ENCODE measurements at regions not wholly inside any gene's neighbourhood (a gene's known extent, or its start where the extent isn't known, plus 50 kb on each side); places are given as distances from the start of the nearest gene placed in this dataset.

- intact Hi-C loops (cut with DNase I), result loop anchor here (2.0 to 5.0 kb wide), 3 partner anchors 225 to 745 kb away; partner anchors contain the start of gene PDZRN3
- no peak for TF ChIP-seq POLR2AphosphoS5 (IDR thresholded peaks at IDR 0.05)
- no peaks in the 10 kb centered on the region for H3K27me3 ChIP-seq (replicated peaks; ENCODE audit: insufficient read depth)
- no peak for DNase-seq (ENCODE audit: low spot score)
- 95% methylated on average over 3 of the region's 3 CpGs for WGBS
- H3K27ac ChIP-seq, result no peak overlapping the region
- H3K4me3 ChIP-seq, result no peak overlapping the region
- H3K9me3 ChIP-seq, result no peaks in the 10 kb centered on the region
- no peaks in the 10 kb centered on the region for H3K36me3 ChIP-seq
- no peaks in the 10 kb centered on the region for H3K4me1 ChIP-seq (replicated peaks)
Measured at GRCh38 chr3:73846951-73847350, 222.2 kb upstream of the PDZRN3 start.

DNA sequence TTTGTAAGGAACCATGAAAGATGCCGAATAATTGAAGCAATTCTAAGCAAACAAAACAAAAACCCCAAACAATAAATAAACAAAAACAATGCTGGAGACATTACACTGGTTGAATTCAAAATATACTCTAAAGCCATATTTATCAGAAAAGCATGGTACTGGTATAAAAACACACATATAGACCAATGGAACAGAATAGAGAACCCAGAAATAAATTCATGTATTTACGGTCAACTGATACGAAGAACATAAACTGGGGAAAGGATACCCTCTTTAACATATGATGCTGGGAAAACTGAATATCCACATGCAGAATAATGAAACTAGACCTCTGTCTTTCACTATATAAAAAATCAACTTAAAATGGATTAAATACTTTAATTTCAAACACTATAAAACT is 214.3 kb upstream of the PDZRN3 start:
- no peaks in the 10 kb centered on the region for H3K9me3 ChIP-seq
- no peak for DNase-seq (ENCODE audit: low spot score)
- intact Hi-C loops (cut with DNase I), result no loop called here
- H3K36me3 ChIP-seq, result no peaks in the 10 kb centered on the region
- H3K4me3 ChIP-seq, result no peak overlapping the region
- TF ChIP-seq POLR2AphosphoS5 (IDR thresholded peaks at IDR 0.05) (no peak), CTCF (IDR thresholded peaks at IDR 0.05) (no peak), POLR2A (IDR thresholded peaks at IDR 0.05) (no peak)
- 97% methylated on average over 3 of the region's 3 CpGs for WGBS
- H3K4me1 ChIP-seq (replicated peaks), result no peaks in the 10 kb centered on the region
- H3K27ac ChIP-seq, result no peak overlapping the region
- H3K27me3 ChIP-seq (replicated peaks; ENCODE audit: insufficient read depth), result no peaks in the 10 kb centered on the region

- TF ChIP-seq POLR2AphosphoS5 (IDR thresholded peaks at IDR 0.05) (no peak), CTCF (IDR thresholded peaks at IDR 0.05) (no peak), POLR2A (IDR thresholded peaks at IDR 0.05) (no peak)
- Histone ChIP-seq H3K36me3 (no peaks in the 10 kb centered on the region), H3K4me1 (replicated peaks) (no peaks in the 10 kb centered on the region)
Measured at GRCh38 chr3:73835945-73836344, 211.2 kb upstream of the PDZRN3 start.

DNA sequence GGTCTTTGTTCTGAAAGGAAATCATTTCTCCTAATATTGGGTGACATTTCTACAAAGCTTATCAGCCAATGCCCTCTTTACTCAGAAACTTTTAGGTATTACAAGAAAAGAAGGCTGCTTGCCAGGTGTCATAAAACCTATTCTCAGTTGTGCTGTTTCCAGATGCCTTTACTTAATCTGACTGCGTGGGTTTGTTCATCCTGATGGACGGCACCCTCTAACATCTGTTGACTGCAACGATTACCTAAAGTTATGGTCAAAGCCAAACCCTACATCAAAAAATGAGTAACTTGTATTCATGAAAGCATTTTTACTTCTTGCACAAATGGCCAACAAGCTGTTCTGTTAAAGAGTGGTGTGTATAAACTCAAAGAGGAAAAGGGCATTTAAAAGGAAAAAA is 207.7 kb upstream of the PDZRN3 start:
- peaks cover 3% of the 10 kb centered on the region for H3K4me1 ChIP-seq (replicated peaks)
- no peaks in the 10 kb centered on the region for H3K27me3 ChIP-seq (replicated peaks; ENCODE audit: insufficient read depth)
- H3K27ac ChIP-seq, result no peak overlapping the region
- WGBS, result 24% methylated on average over 3 of the region's 3 CpGs
- no peak for DNase-seq (ENCODE audit: low spot score)
- H3K9me3 ChIP-seq, result no peaks in the 10 kb centered on the region
- no peak overlapping the region for H3K4me3 ChIP-seq
- intact Hi-C loops (cut with DNase I), result no loop called here
- TF ChIP-seq CTCF (IDR thresholded peaks at IDR 0.05) (no peak), POLR2AphosphoS5 (IDR thresholded peaks at IDR 0.05) (no peak), POLR2A (IDR thresholded peaks at IDR 0.05) (no peak)
- no peaks in the 10 kb centered on the region for H3K36me3 ChIP-seq

More at GRCh38 chr3:73835945-73836344, 211.2 kb upstream of the PDZRN3 start:
- H3K27me3 ChIP-seq (replicated peaks; ENCODE audit: insufficient read depth), result no peaks in the 10 kb centered on the region
- no peak overlapping the region for H3K4me3 ChIP-seq
- H3K27ac ChIP-seq, result no peak overlapping the region
- H3K9me3 ChIP-seq, result no peaks in the 10 kb centered on the region
- intact Hi-C loops (cut with DNase I), result no loop called here
- no peak for DNase-seq (ENCODE audit: low spot score)

- 76% methylated on average over 3 of the region's 3 CpGs for WGBS
Measured at GRCh38 chr3:73828348-73828747, 203.6 kb upstream of the PDZRN3 start.

More at GRCh38 chr3:73828348-73828747, 203.6 kb upstream of the PDZRN3 start:
- H3K9me3 ChIP-seq, result no peaks in the 10 kb centered on the region
- no peak overlapping the region for H3K4me3 ChIP-seq
- intact Hi-C loops (cut with DNase I), result no loop called here
- TF ChIP-seq POLR2AphosphoS5 (IDR thresholded peaks at IDR 0.05), result no peak
- no peak for TF ChIP-seq POLR2A (IDR thresholded peaks at IDR 0.05)
- no peak for TF ChIP-seq CTCF (IDR thresholded peaks at IDR 0.05)
- H3K4me1 ChIP-seq (replicated peaks), result peaks cover 5% of the 10 kb centered on the region
- no peaks in the 10 kb centered on the region for H3K36me3 ChIP-seq
- H3K27ac ChIP-seq, result peak overlapping the region in 1 of 2 donors; percentile 12
- no peaks in the 10 kb centered on the region for H3K27me3 ChIP-seq (replicated peaks; ENCODE audit: insufficient read depth)
- no peak for DNase-seq (ENCODE audit: low spot score)

Data from prostate gland (tissue), 2 donors.